ENCODE measurements at regions not wholly inside any gene's neighbourhood (a gene's known extent, or its start where the extent isn't known, plus 50 kb on each side); places are given as distances from the start of the nearest gene placed in this dataset.

- TF ChIP-seq POLR2A (IDR thresholded peaks at IDR 0.05) (no peak), CTCF (IDR thresholded peaks at IDR 0.05) (no peak), EP300 (IDR thresholded peaks at IDR 0.05) (no peak)
These were observed 109.7 kb downstream of the TMTC3 start for GRCh38 chr12:88251798-88252197.
